NCI-H82 (cell line): ENCODE measurements at regions not wholly inside any gene's neighbourhood (a gene's known extent, or its start where the extent isn't known, plus 50 kb on each side); places are given as distances from the start of the nearest gene placed in this dataset.

ENCODE experiments used
- DNase-seq: peaks from one replicate; lab custom pipeline; 2025; lab: John Stamatoyannopoulos, UW

- no peak for DNase-seq
Measured at GRCh38 chr11:15815246-15816195, 540.8 kb downstream of the SOX6 start.

- DNase-seq: no peak
Measured at GRCh38 chr11:15816260-15816871, 540.0 kb downstream of the SOX6 start.

- DNase-seq: no peak
Measured at GRCh38 chr11:15817001-15817400, 539.3 kb downstream of the SOX6 start.

- no peak for DNase-seq
Measured at GRCh38 chr11:15818132-15818842, 538.1 kb downstream of the SOX6 start.

GRCh38 chr11:15819679-15820286 is 536.6 kb downstream of the SOX6 start:
- DNase-seq: peak; percentile 62

GRCh38 chr11:15821451-15821850 is 534.9 kb downstream of the SOX6 start:
- DNase-seq: no peak

- no peak for DNase-seq
Measured at GRCh38 chr11:15824060-15824459, 532.3 kb downstream of the SOX6 start.

- DNase-seq: no peak
Measured at GRCh38 chr11:15825976-15826650, 530.2 kb downstream of the SOX6 start.

- DNase-seq: peak; percentile 72
Measured at GRCh38 chr11:15826826-15827225, 529.5 kb downstream of the SOX6 start.

GRCh38 chr11:15828215-15828853 is 528.0 kb downstream of the SOX6 start:
- no peak for DNase-seq

GRCh38 chr11:15829312-15829711 is 527.0 kb downstream of the SOX6 start:
- DNase-seq: no peak

- DNase-seq: no peak
Measured at GRCh38 chr11:15830741-15831428, 525.5 kb downstream of the SOX6 start.

- no peak for DNase-seq
Measured at GRCh38 chr11:15835788-15836411, 520.4 kb downstream of the SOX6 start.

GRCh38 chr11:15836795-15837194 is 519.6 kb downstream of the SOX6 start:
- no peak for DNase-seq

- no peak for DNase-seq
Measured at GRCh38 chr11:15837901-15838489, 518.4 kb downstream of the SOX6 start.

GRCh38 chr11:15839061-15839460 is 517.3 kb downstream of the SOX6 start:
- peak; percentile 19 for DNase-seq

- no peak for DNase-seq
Measured at GRCh38 chr11:15840966-15841365, 515.4 kb downstream of the SOX6 start.

GRCh38 chr11:15841931-15842740 is 514.2 kb downstream of the SOX6 start:
- no peak for DNase-seq
